Inferior parietal cortex (tissue), 1 donor: ENCODE measurements at regions not wholly inside any gene's neighbourhood (a gene's known extent, or its start where the extent isn't known, plus 50 kb on each side); places are given as distances from the start of the nearest gene placed in this dataset.

Source experiments
- DNase-seq: peaks from one replicate; pipeline ENCODE4 v3.0.0-alpha.2; 2016; ENCODE audit errors: extremely low spot score

- no peak for DNase-seq
These were observed 58.4 kb upstream of the ETAA1 start for GRCh38 chr2:67338601-67339233.

- no peak for DNase-seq
These were observed 57.8 kb upstream of the ETAA1 start for GRCh38 chr2:67339234-67339885.

- no peak for DNase-seq
These were observed 56.8 kb upstream of the ETAA1 start for GRCh38 chr2:67340133-67341011.

GRCh38 chr2:67341012-67341318, 56.2 kb upstream of the ETAA1 start:
- DNase-seq, result no peak

- DNase-seq, result no peak
These were observed 55.8 kb upstream of the ETAA1 start for GRCh38 chr2:67341336-67341735.

GRCh38 chr2:67342394-67342793, 54.7 kb upstream of the ETAA1 start:
- no peak for DNase-seq

GRCh38 chr2:67346718-67347407, 50.3 kb upstream of the ETAA1 start:
- DNase-seq, result no peak
